Fibroblast of lung (primary cell): ENCODE measurements at regions not wholly inside any gene's neighbourhood (a gene's known extent, or its start where the extent isn't known, plus 50 kb on each side); places are given as distances from the start of the nearest gene placed in this dataset.

Experiments
- DNase-seq, 2 donors: peaks; one replicate each; pipeline versions ENCODE4 v3.0.0 to v3.0.0-alpha.2; 2010; ENCODE audit warnings: low read depth in 2 of 2
- H2AFZ ChIP-seq: 2 replicates; pipeline ENCODE4 v1.5.1; 2012; ENCODE audit warnings: low read length, control low read depth, inconsistent platforms
- H3K27ac ChIP-seq: 2 replicates; pipeline ENCODE4 v1.5.1; 2011; ENCODE audit warnings: low read length, control low read depth; ENCODE audit not compliant: insufficient read depth
- H3K27me3 ChIP-seq: 2 replicates; pipeline ENCODE4 v1.5.1; 2011; ENCODE audit warnings: mild to moderate bottlenecking, low read length; ENCODE audit not compliant: control insufficient read depth, insufficient read depth
- H3K36me3 ChIP-seq: 2 replicates; pipeline ENCODE4 v1.5.1; 2011; ENCODE audit warnings: low read length; ENCODE audit not compliant: control insufficient read depth, insufficient read depth
- H3K4me1 ChIP-seq: 2 replicates; pipeline ENCODE4 v1.5.1; 2011; ENCODE audit warnings: low read length; ENCODE audit not compliant: control insufficient read depth, insufficient read depth; ENCODE audit errors: extremely low read depth
- H3K4me2 ChIP-seq: 2 replicates; pipeline ENCODE4 v1.5.1; 2011; ENCODE audit warnings: low read length, control low read depth; ENCODE audit not compliant: insufficient read depth; ENCODE audit errors: extremely low read depth
- H3K4me3 ChIP-seq, 4 experiments: fragments of 200-600 bp in 1 of 4; sonication (generic) in 1 of 4; replicated peaks in 1 of 4; 2 replicates each; pipeline ENCODE4 v1.5.1; 2011 to 2016; ENCODE audit warnings: low read length in 4 of 4, low read depth in 3 of 4, mild to moderate bottlenecking in 3 of 4, control low read depth in 2 of 4, inconsistent platforms in 1 of 4, mixed read lengths in 1 of 4; ENCODE audit not compliant: insufficient read depth in 1 of 4; ENCODE audit errors: control extremely low read depth in 1 of 4
- H3K79me2 ChIP-seq: 2 replicates; pipeline ENCODE4 v1.5.1; 2012; ENCODE audit warnings: mild to moderate bottlenecking, low read length, inconsistent platforms; ENCODE audit not compliant: control insufficient read depth, insufficient read depth
- H3K9ac ChIP-seq: 2 replicates; pipeline ENCODE4 v1.5.1; 2011; ENCODE audit warnings: mild to moderate bottlenecking, low read length, control low read depth; ENCODE audit not compliant: insufficient read depth
- H3K9me3 ChIP-seq: 2 replicates; pipeline ENCODE4 v1.5.1; 2012; ENCODE audit warnings: low read depth, low read length; ENCODE audit not compliant: control insufficient read depth, insufficient read depth
- H4K20me1 ChIP-seq: 2 replicates; pipeline ENCODE4 v1.5.1; 2011; ENCODE audit warnings: low read length; ENCODE audit not compliant: control insufficient read depth, insufficient read depth; ENCODE audit errors: extremely low read depth
- CTCF ChIP-seq, 2 donors: IDR thresholded peaks in 1 of 2; conservative IDR thresholded peaks in 1 of 2; 1 replicate in 1 of 2; 2 replicates in 1 of 2; pipeline ENCODE4 v1.5.1; 2011 to 2012; ENCODE audit warnings: low read length in 2 of 2, control low read depth in 1 of 2, inconsistent platforms in 1 of 2, low read depth in 1 of 2, mild to moderate bottlenecking in 1 of 2
- EZH2 ChIP-seq: IDR thresholded peaks from 2 replicates; pipeline ENCODE4 v1.5.1; 2012; ENCODE audit warnings: low read length, control low read depth, mild to moderate bottlenecking; ENCODE audit errors: missing control alignments

- Histone ChIP-seq H3K9me3 (no peaks in the 10 kb centered on the region), H3K4me1 (no peaks in the 10 kb centered on the region), H3K27me3 (no peaks in the 10 kb centered on the region), H3K79me2 (no peaks in the 10 kb centered on the region), H2AFZ (no peak overlapping the region), H3K36me3 (no peaks in the 10 kb centered on the region), H3K4me2 (no peak overlapping the region), H3K4me3 (no peak overlapping the region), H4K20me1 (no peaks in the 10 kb centered on the region), H3K9ac (no peak overlapping the region), H3K27ac (no peak overlapping the region)
- TF ChIP-seq EZH2 (no peak), CTCF (conservative IDR thresholded peaks at IDR 0.05 in 1 of 2, IDR thresholded peaks at IDR 0.05 in 1 of 2; ENCODE audit: low read depth in 1 of 2, low read length in 2 of 2) (no peak)
- DNase-seq: no peak
These were observed 173.0 kb upstream of the TET2 start for GRCh38 chr4:104973708-104974107.

GRCh38 chr4:104975617-104976016 is 171.1 kb upstream of the TET2 start:
- Histone ChIP-seq H3K4me1 (no peaks in the 10 kb centered on the region), H3K9me3 (no peaks in the 10 kb centered on the region), H3K79me2 (no peaks in the 10 kb centered on the region)

GRCh38 chr4:104976262-104976661 is 170.4 kb upstream of the TET2 start:
- H3K9me3 ChIP-seq: no peaks in the 10 kb centered on the region
- no peaks in the 10 kb centered on the region for H3K36me3 ChIP-seq
- no peak overlapping the region for H3K9ac ChIP-seq
- no peak overlapping the region for H2AFZ ChIP-seq
- TF ChIP-seq CTCF (conservative IDR thresholded peaks at IDR 0.05 in 1 of 2, IDR thresholded peaks at IDR 0.05 in 1 of 2; ENCODE audit: low read depth in 1 of 2, low read length in 2 of 2) (no peak), EZH2 (no peak)
- H3K27ac ChIP-seq: no peak overlapping the region
- H3K79me2 ChIP-seq: no peaks in the 10 kb centered on the region
- no peak overlapping the region for H3K4me3 ChIP-seq
- no peak overlapping the region for H3K4me2 ChIP-seq
- no peaks in the 10 kb centered on the region for H3K27me3 ChIP-seq
- no peaks in the 10 kb centered on the region for H3K4me1 ChIP-seq
- H4K20me1 ChIP-seq: no peaks in the 10 kb centered on the region
- no peak for DNase-seq

More at GRCh38 chr4:104975617-104976016, 171.1 kb upstream of the TET2 start:
- no peak overlapping the region for H3K4me2 ChIP-seq
- no peak for TF ChIP-seq EZH2
- H3K27ac ChIP-seq: no peak overlapping the region
- no peaks in the 10 kb centered on the region for H4K20me1 ChIP-seq
- H3K36me3 ChIP-seq: no peaks in the 10 kb centered on the region
- DNase-seq: no peak
- H3K9ac ChIP-seq: no peak overlapping the region
- H2AFZ ChIP-seq: no peak overlapping the region
- H3K4me3 ChIP-seq: no peak overlapping the region
- no peaks in the 10 kb centered on the region for H3K27me3 ChIP-seq
